Lung (tissue), 11 donors: ENCODE measurements at regions not wholly inside any gene's neighbourhood (a gene's known extent, or its start where the extent isn't known, plus 50 kb on each side); places are given as distances from the start of the nearest gene placed in this dataset.

Source experiments
- ATAC-seq: fragments of 200-7000 bp; cut with Tn5 transposase; one replicate; pipeline ENCODE4 v1.9.1; 2020; ENCODE audit warnings: moderate number of reproducible peaks; ENCODE audit not compliant: insufficient read depth, low FRiP score
- DNase-seq, 3 donors: peaks; one replicate each; pipeline ENCODE4 v3.0.0-alpha.2; 2013 to 2017
- H3K27ac ChIP-seq, 2 donors: one replicate each; pipeline ENCODE4 v1.5.1; 2013; ENCODE audit warnings: mild to moderate bottlenecking in 2 of 2, moderate library complexity in 2 of 2, control low read depth in 1 of 2, inconsistent platforms in 1 of 2, low read depth in 1 of 2, low read length in 1 of 2
- H3K27me3 ChIP-seq, 3 donors: one replicate each; pipeline ENCODE4 v1.5.1; 2013; ENCODE audit warnings: low read length in 2 of 3; ENCODE audit not compliant: control insufficient read depth in 3 of 3, insufficient read depth in 3 of 3
- H3K36me3 ChIP-seq, 4 donors: one replicate each; pipeline ENCODE4 v1.5.1; 2013; ENCODE audit warnings: low read length in 4 of 4, mild to moderate bottlenecking in 1 of 4, moderate library complexity in 1 of 4; ENCODE audit not compliant: control insufficient read depth in 4 of 4, insufficient read depth in 4 of 4
- H3K4me1 ChIP-seq, 5 donors: one replicate each; pipeline ENCODE4 v1.5.1; 2013; ENCODE audit warnings: low read length in 5 of 5, mild to moderate bottlenecking in 2 of 5, moderate library complexity in 1 of 5; ENCODE audit not compliant: control insufficient read depth in 5 of 5, insufficient read depth in 5 of 5
- H3K4me3 ChIP-seq: one replicate; pipeline ENCODE4 v1.5.1; 2013; ENCODE audit warnings: mild to moderate bottlenecking, control low read depth, moderate library complexity
- H3K9ac ChIP-seq, 2 donors: one replicate each; pipeline ENCODE4 v1.5.1; 2013; ENCODE audit warnings: low read length in 2 of 2, control low read depth in 1 of 2; ENCODE audit not compliant: insufficient read depth in 1 of 2
- H3K9me3 ChIP-seq, 4 donors: one replicate each; pipeline ENCODE4 v1.5.1; 2013; ENCODE audit warnings: low read length in 3 of 4, mild to moderate bottlenecking in 1 of 4, moderate library complexity in 1 of 4; ENCODE audit not compliant: control insufficient read depth in 4 of 4, insufficient read depth in 3 of 4
- CTCF ChIP-seq: IDR thresholded peaks from 2 replicates; pipeline ENCODE4 v1.5.1; 2012; ENCODE audit warnings: mild to moderate bottlenecking; ENCODE audit errors: control extremely low read depth, extremely low read depth
- WGBS, 2 donors: extraction: QIAGEN DNeasy Blood & Tissue Kit; methylation state at CpG; one replicate each; pipeline ENCODE4 v1.1.7; 2013; 5-methylcytosine and 5-hydroxymethylcytosine counted together
- donor health status: control.
- donor health status: control.
- donor health status: Bipolar disorder and iron deficiency.
- donor health status: healthy.
- donor health status: DM: yes; HTN: yes; CAD: no.

DNA sequence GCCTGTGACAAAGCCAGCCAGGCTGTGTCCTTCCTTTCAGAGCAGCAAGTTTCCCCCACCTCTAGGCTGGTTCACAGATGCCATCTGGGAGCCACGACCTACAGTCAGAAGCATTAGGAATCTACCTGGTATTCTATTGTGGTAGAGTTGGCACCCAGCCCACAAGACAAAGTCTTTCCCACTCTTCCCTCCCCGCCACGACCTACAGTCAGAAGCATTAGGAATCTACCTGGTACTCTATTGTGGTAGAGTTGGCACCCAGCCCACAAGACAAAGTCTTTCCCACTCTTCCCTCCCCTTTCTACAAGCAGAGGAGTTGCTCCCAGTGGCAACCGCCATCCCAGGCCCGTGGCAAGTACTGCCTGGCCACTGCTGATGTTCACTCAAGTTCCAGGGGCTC is 157.8 kb upstream of the TNC start:
- H3K27ac ChIP-seq: no peak overlapping the region
- no peak for TF ChIP-seq CTCF
- DNase-seq (no peak), ATAC-seq (no peak)
- no peaks in the 10 kb centered on the region for H3K36me3 ChIP-seq
- WGBS, 2 donors: 83 to 90% methylated on average over 5 of the region's 5 CpGs
- H3K4me1 ChIP-seq: peaks cover 0 to 5% (median 0%) of the 10 kb centered on the region in 5 donors
- peaks cover 0 to 2% (median 0%) of the 10 kb centered on the region in 4 donors for H3K9me3 ChIP-seq
- no peak overlapping the region for H3K4me3 ChIP-seq
- no peaks in the 10 kb centered on the region for H3K27me3 ChIP-seq
- H3K9ac ChIP-seq: no peak overlapping the region

GRCh38 chr9:115276621-115277020 is 158.7 kb upstream of the TNC start:
- DNase-seq (no peak), ATAC-seq (no peak)
- no peak for TF ChIP-seq CTCF
- peaks cover 0 to 5% (median 0%) of the 10 kb centered on the region in 5 donors for H3K4me1 ChIP-seq
- H3K9ac ChIP-seq: no peak overlapping the region
- 85% methylated on average over 2 of the region's 2 CpGs for WGBS, 2 donors
- H3K9me3 ChIP-seq: peaks cover 0 to 2% (median 0%) of the 10 kb centered on the region in 4 donors
- no peak overlapping the region for H3K4me3 ChIP-seq
- H3K27me3 ChIP-seq: no peaks in the 10 kb centered on the region
- H3K27ac ChIP-seq: no peak overlapping the region
- no peaks in the 10 kb centered on the region for H3K36me3 ChIP-seq

DNA sequence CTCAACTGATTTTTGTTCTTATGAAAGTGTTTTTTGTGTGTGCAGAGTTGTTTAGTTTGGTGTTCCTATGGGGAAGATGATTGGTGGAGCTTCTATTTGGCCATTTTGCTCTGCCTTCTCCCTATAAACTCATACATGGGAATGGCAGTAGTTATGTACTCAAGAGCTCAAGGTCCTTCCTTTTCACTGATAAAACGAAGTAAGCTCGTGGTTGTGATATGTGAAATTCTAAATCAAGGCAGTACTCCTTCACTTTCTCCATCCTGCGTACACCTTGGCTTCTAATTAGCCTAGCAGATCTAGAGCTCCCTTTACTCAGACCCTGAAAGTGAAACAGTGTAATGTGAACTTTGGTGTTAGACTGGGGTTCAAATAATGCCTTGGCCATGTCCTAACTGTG is 159.3 kb upstream of the TNC start:
- no peak for TF ChIP-seq CTCF
- peaks cover 0 to 5% (median 0%) of the 10 kb centered on the region in 5 donors for H3K4me1 ChIP-seq
- no peaks in the 10 kb centered on the region for H3K36me3 ChIP-seq
- peaks cover 0 to 2% (median 0%) of the 10 kb centered on the region in 4 donors for H3K9me3 ChIP-seq
- H3K27me3 ChIP-seq: no peaks in the 10 kb centered on the region
- DNase-seq (no peak), ATAC-seq (no peak)
- H3K4me3 ChIP-seq: no peak overlapping the region
- H3K27ac ChIP-seq: no peak overlapping the region
- no peak overlapping the region for H3K9ac ChIP-seq
- WGBS, 2 donors: 95 to 99% methylated on average over 3 of the region's 3 CpGs
